DMS153 (cell line): ENCODE measurements at regions not wholly inside any gene's neighbourhood (a gene's known extent, or its start where the extent isn't known, plus 50 kb on each side); places are given as distances from the start of the nearest gene placed in this dataset.
"Not testable (repeated sequence)": the region's sequence is repeated elsewhere in the genome, so short reads cannot be mapped to it uniquely, and the experiment has no call there.

Source experiments
- DNase-seq: peaks from one replicate; lab custom pipeline; 2025; lab: John Stamatoyannopoulos, UW

- peak; percentile 35 for DNase-seq
Observed at GRCh38 chr21:35603494-35603893, 456.8 kb downstream of the SETD4 start.

DNA sequence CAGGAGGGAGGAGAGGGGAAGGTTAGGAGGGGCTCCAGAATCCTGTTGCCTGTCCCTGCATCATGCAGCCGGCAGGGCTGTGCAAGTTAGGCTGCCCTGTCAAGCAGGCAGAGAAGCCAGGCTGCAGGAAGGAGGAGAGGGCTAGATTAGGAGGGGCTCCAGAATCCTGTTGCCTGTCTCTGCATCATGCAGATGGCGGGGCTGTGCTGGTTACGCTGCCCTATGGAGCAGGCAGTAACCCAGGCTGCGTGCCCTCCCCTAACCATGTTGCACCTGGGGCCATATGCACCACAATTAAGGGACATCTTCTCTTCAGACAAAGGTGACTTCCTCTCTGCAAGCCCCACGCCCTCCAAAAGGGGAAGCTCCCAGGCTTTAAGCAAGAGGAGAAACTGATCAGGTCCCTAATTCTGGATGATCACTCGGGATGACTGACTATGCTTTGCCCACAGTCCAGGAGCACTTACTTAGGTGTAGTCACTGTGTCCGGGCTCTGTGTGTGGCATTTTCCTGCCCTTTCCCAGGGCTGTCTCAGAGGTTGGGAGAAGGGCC is 457.4 kb downstream of the SETD4 start:
- no peak for DNase-seq

DNA sequence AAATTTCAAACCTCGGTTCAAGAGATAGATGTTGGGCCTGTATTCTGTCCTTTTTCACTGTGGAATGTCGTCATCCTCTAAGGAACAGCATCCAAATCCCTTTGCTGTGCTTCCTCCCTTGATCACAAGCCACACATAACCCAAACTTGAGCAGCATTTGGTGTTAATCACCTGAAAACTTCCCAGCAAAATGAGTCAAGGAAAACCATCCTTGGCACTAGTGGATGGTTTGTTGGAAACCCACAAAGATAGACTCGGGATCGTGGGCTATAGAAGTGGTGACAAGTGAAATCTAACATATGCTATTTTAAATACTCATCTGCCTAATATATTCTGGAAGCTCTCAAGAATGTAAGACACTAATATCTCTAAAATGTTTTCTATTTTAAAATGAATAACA is 459.1 kb downstream of the SETD4 start:
- no peak for DNase-seq

- no peak for DNase-seq
Observed at GRCh38 chr21:35599164-35599563, 461.2 kb downstream of the SETD4 start.

GRCh38 chr21:35597750-35598339 is 462.5 kb downstream of the SETD4 start:
- no peak for DNase-seq

- no peak for DNase-seq
Observed at GRCh38 chr21:35594905-35595304, 465.4 kb downstream of the SETD4 start.

GRCh38 chr21:35593000-35593502 is 467.3 kb downstream of the SETD4 start:
- DNase-seq: peak; percentile 44

GRCh38 chr21:35590284-35590683 is 470.0 kb downstream of the SETD4 start:
- not testable (repeated sequence) for DNase-seq

- no peak for DNase-seq
Observed at GRCh38 chr21:35587841-35588380, 472.4 kb downstream of the SETD4 start.

DNA sequence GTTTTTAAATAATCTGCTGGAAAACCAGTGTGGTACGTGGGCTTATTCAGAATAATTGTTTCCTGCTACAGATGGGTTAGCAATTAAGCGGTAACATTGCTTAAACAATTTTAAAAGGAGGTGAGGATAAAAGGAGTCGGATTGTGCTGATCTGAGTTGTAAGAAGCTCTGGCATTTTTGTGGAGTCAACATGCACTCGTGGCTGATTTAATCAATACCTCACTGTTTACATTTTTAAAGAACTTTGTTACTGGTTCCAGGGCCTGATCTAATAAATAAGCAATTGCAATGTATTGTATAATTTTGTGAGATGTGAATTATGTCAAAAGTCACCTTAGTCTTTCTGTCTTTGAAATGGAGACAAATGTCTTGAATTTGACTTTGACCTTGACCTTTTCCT is 474.0 kb downstream of the SETD4 start:
- no peak for DNase-seq

DNA sequence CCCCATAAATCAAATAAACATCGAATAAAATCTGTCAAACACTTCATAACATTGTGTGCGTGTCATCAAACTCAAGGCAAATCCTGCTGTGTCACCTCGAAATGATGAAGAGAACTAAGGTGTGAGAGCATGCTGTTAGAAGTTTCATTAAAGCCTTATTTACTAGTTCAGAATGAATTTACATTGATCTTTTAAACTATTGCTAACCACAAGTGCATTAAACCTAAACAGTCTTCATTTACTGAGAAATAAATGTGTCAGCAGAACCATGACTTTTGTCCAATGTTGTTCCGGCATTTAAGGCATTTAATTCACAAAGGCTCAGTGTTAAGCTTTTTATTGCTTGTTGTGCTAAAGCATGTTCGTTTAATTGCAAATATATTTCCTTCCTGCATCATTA is 474.4 kb downstream of the SETD4 start:
- no peak for DNase-seq

- no peak for DNase-seq
Observed at GRCh38 chr21:35585155-35585554, 475.2 kb downstream of the SETD4 start.

DNA sequence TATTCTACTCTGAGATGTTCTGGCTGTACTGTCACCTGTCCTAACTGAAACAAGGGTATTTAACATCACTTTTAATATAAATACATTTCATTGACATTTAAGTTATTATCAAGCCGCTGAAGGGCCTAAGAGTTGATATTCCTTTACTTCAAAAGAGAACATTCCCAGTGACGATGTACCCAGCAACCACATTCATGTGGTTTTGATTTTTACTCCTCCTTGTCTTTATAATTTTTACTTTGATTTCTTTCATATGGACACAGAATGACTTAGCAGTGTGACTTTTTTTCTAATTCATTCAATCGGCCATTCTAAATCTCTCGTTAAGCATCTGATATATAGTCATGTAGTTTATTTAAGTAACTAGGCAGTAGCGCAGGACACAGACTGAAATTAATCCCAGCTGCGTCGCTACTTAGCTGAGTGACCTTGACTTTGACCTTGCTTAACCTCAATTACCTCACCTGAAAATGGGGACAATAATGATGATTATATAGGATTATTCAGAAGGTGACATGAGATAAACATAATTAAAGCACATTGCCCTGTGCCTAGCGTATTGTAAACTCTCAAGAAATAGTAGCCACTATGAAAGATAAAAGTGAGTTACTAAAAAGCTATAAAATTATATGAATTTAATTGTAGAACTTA is 476.6 kb downstream of the SETD4 start:
- DNase-seq: no peak

DNA sequence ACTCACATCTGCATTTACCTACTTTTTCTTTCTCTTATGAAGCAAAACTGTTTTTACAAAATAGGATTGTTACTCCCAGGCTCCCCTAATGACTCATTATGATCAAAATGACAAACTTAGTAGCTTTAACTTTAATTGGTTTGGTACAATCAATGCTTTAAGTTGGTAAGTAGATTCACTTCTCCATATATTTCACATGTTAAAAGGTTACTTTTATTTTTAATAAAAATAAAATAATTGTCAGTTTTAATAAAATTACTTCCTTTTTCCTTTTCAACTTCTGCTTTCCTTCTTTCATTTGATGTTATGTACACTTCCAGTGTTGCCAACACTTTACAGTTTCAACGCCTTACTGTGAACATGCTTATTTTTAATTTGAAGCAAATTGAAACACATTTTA is 477.6 kb downstream of the SETD4 start:
- DNase-seq: no peak

DNA sequence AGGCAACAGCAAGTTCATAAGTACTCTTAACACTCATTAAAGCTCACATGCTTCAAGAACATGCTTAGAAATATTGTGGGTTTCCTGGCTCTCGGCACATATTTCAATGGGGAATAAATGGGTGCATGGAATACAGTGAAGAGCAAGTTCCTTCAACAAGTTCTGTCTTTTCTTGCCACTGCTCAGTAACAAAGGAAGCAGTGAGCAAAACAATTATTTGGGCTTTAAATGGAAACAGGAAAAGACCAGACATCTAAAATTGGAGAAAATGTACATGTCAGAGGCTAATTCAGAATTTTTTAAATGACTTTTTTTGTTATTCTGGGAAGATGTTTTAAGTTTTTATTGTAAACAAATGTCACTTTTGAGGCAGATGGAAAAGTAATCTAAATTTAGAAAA is 478.7 kb downstream of the SETD4 start:
- DNase-seq: no peak

DNA sequence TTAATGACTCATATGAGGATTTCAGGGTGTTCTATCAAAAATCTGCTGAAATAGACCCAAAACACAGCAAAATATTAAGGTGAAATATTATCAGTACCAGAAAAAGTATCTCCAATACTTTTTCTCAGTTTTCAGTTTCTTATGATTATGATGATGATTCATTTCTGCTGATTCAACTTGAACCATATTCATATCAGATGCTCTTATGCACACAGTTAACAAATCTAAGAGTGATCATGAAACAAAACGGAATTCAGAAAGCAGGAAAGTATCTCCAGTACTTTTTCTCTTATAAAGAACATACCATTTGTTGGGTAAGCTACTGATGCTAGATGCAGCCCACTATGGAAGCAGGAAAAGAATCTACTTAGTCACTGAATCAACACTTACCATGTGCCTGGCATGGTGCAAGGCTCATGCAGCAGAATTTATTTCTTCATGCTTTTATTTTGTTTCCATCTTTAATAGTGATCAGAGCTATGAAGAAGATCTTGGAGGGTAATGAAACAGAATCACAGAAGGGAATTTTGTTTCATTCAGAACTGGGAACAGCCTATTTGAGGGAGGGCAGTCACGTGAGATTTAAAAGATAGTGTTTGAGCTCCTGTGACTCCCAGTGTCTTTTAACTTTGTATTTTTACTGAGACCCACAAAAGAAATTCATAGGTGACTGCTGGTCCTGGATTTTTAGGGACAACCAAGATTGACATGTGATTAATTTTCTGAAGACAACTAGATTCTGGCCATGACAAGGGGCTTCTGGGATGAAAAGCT is 480.6 kb downstream of the SETD4 start:
- DNase-seq: no peak

DNA sequence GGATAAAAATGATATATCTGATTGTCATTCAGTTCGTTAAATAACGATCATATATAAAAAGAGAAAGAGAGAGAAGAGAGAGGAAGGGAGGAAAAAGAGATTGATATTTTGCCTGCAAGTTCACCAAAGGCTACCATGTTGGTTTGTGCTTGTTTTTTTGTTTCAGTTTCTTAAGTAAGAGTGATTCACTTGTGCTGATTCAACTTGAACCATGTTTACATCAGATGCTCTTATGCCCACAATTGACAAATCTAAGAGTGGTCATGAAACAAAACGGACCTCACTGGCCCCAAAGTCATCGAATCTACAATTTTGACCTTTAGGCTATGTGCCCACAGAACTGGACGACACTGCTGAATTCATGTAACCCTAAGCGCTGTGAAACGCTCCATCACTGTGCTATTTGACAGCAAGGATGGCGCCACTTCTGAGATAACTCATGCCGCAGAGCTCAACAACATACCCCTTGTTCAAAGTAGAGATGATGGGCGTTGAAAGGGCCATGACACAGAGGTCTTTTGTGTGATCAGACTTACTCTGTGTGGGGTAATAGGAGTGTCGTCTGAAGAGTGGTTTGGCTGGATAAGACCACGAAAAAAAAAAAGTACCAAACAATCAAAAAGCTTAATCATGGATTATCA is 481.4 kb downstream of the SETD4 start:
- no peak for DNase-seq

- no peak for DNase-seq
Observed at GRCh38 chr21:35578347-35578782, 482.0 kb downstream of the SETD4 start.

- no peak for DNase-seq
Observed at GRCh38 chr21:35575280-35575915, 484.9 kb downstream of the SETD4 start.

GRCh38 chr21:35573472-35574374 is 486.6 kb downstream of the SETD4 start:
- DNase-seq: no peak
